GM21360 (cell line): ENCODE measurements at regions not wholly inside any gene's neighbourhood (a gene's known extent, or its start where the extent isn't known, plus 50 kb on each side); places are given as distances from the start of the nearest gene placed in this dataset.
"Not testable (repeated sequence)": the region's sequence is repeated elsewhere in the genome, so short reads cannot be mapped to it uniquely, and the experiment has no call there.

Experiments used
- ATAC-seq: cut with Tn5 transposase; IDR thresholded peaks from one replicate; pipeline ENCODE4 v1.9.1; 2021; ENCODE audit warnings: mild to moderate bottlenecking, moderate library complexity; ENCODE audit not compliant: unreplicated experiment

GRCh38 chr14:80059041-80059440, 152.3 kb downstream of the DIO2 start:
- ATAC-seq: no peak

GRCh38 chr14:80056497-80056801, 154.9 kb downstream of the DIO2 start:
- ATAC-seq: no peak

GRCh38 chr14:80055667-80056496, 155.4 kb downstream of the DIO2 start:
- peak; percentile 54 for ATAC-seq

- no peak for ATAC-seq
These were observed 156.1 kb downstream of the DIO2 start for GRCh38 chr14:80055226-80055625.

GRCh38 chr14:80054020-80054419, 157.3 kb downstream of the DIO2 start:
- ATAC-seq: no peak

- ATAC-seq: no peak
These were observed 162.2 kb downstream of the DIO2 start for GRCh38 chr14:80049055-80049454.

- ATAC-seq: no peak
These were observed 163.5 kb downstream of the DIO2 start for GRCh38 chr14:80047761-80048160.

GRCh38 chr14:80037349-80037748, 174.0 kb downstream of the DIO2 start:
- ATAC-seq: no peak

- ATAC-seq: no peak
These were observed 186.9 kb downstream of the DIO2 start for GRCh38 chr14:80024417-80024816.

GRCh38 chr14:80018476-80018875, 192.8 kb downstream of the DIO2 start:
- not testable (repeated sequence) for ATAC-seq

GRCh38 chr14:80017795-80018194, 193.5 kb downstream of the DIO2 start:
- ATAC-seq: no peak

GRCh38 chr14:80010245-80010644, 201.1 kb downstream of the DIO2 start:
- not testable (repeated sequence) for ATAC-seq

GRCh38 chr14:80005561-80005960, 205.7 kb downstream of the DIO2 start:
- ATAC-seq: no peak

GRCh38 chr14:80004871-80005270, 206.4 kb downstream of the DIO2 start:
- no peak for ATAC-seq

- no peak for ATAC-seq
These were observed 208.2 kb downstream of the DIO2 start for GRCh38 chr14:80003138-80003537.

- ATAC-seq: no peak
These were observed 213.6 kb downstream of the DIO2 start for GRCh38 chr14:79997509-79998208.

GRCh38 chr14:79992407-79993198, 218.7 kb downstream of the DIO2 start:
- no peak for ATAC-seq

GRCh38 chr14:79991866-79992265, 219.4 kb downstream of the DIO2 start:
- ATAC-seq: no peak

GRCh38 chr14:79989990-79990389, 221.3 kb downstream of the DIO2 start:
- ATAC-seq: no peak

GRCh38 chr14:79986251-79986650, 225.1 kb downstream of the DIO2 start:
- ATAC-seq: no peak

GRCh38 chr14:79972230-79972629, 239.1 kb downstream of the DIO2 start:
- ATAC-seq: no peak

- no peak for ATAC-seq
These were observed 240.0 kb downstream of the DIO2 start for GRCh38 chr14:79971330-79971729.
